ENCODE measurements at regions not wholly inside any gene's neighbourhood (a gene's known extent, or its start where the extent isn't known, plus 50 kb on each side); places are given as distances from the start of the nearest gene placed in this dataset.

DNA sequence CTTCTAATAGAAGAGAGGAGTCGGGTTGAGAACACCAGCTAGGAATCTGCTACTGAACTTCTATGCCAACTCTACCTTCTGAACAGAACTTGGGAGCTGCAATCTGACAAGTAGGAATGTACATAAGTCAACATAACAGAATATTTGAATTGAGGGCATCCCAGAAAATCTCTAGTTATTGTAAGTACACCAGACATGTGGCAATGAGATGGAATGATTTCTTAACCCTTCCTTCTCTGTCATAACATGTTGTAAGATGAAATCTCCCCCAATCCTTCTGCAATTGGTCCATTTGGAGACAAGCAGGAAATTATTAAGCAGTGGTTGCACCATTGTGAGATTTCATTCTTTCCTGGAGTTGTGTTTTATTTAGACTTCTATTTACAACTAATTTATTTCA, 68.7 kb upstream of the TMPO start:
- no peak for DNase-seq

DNA sequence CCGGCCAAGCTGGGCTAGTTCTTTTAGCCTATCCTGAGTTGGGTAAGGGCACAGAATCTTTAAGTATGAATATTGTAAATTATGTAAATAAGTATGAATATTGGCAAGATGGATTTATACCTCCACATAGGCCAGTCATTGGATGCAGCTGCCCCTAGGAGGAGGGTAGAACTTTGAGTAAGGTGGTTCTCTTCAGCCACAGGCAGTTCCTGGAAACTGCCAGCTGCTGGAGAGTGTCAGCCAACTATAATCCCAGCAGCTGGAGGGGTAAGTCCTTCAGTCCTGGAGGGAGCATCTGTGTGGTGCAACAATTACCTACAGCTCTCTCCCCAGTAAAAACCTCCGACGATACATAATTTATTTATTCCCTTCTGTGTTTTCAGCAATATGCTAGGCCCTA, 65.8 kb upstream of the TMPO start:
- DNase-seq: no peak

DNA sequence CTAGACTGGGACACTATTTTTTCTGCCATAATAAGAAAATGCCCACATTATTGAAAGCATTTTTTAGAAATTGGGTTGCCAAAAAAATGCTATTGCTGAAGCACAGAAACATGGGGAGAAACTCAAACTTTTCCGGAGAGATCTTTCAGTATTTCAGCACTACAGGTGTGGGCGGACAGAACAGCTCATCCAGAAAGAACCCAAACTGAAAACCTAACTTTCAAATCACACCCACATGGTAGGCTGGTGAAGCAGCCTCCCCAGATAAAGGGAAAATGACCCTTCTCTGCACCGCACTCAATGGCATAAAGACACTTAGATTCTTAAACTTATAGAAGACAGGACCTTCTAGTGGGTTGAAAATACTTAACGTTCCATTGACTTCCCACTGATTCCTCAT, 62.3 kb upstream of the TMPO start:
- DNase-seq: no peak

DNA sequence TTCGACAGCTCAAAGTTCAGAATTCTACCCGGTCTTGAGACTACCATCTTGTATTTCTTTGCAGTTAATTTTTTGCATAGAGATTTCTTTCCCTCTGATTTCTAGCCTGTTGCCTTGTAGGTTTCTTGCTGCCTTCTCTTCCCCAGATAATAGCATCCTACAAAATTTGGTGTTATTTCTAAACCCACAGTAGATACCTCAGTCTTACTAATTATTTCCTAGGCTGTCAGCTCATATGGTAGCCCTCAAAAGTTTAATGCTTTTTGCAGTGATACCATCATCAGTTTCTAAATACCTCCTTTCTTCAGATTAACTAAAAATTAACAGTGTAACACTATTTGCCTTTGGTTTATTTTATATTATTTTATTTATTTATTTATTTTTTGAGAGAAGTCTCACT, 61.9 kb upstream of the TMPO start:
- no peak for DNase-seq

DNA sequence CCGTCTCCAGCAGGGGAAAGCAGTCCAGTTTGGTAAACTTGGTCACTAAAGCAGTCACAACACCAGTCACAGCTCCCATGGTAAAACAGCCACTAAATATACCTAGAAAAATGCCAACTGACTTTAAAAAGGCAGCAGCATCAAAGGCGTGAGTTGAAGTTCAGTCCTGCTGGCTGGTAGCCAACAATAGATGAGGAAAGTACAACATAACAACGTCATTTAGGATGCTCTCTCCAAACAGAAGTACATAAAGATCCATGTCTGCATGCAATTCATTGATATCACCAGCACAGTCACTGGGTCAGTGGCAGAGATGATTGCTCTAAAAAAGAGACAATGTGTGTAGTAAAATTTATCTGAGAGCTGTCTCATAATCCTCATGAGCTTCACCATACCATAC, 59.3 kb upstream of the TMPO start:
- no peak for DNase-seq

DNA sequence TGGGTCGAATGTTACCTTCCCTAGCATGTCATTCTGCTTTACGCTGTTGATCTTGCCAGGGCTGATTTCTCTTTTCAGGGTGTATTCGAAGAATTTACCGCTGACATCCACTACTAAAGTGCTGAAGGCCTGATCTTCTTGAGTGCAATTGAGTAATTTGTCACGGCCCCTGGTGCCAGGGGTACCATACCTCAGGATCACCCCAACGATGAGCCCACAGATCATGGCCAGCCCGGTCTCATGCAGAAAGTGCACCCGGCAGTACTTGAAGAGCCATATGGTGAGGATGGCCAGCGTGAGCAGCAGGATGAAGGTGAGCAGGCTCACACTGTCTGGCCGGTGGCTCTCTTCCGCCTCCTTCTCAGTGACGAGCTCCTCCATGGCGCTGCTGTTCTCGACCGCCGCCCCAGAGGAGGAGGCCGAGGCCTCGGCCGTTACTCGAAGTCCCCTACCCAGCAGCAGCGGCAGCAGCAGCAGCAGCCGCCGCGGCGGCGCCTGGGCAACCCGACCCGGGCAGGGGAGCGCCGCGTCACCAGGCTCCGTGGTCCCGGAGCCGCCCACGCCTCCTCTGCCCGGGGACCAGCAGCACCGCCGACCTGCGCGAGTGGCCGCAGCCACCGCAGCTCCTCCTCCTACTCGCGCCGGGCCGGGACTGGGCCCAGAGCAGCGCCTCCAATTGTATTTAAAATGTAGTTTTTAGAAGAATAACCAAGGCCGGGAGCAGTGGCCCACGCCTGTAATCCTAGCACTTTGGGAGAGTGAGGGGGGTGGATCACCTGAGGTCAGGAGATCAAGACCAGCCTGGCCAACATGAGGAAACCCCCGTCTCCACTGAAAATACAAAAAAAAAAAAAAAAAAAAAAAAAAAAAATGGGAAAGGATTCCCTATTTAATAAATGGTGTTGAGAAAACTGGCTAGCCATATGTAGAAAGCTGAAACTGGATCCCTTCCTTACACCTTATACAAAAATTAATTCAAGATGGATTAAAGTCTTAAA, 58.5 kb upstream of the TMPO start:
- no peak for DNase-seq

DNA sequence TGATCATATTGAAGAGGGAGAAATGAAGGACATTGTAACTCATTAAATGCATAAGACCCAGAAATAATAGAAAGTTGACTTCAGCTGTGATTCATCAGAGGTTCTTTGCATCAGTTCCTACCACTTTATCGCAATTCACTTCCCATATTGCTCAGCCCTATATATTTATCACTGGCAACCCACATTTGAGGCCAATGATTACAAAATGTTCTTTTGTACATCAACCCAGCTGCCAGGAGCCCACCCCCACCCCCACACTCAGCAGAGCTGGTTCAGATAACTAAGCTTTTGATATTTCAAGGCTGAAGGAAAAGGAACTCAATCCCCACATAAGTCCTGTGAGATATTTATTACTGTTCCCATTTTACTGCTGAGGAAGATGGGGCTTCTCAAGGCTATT, 51.2 kb upstream of the TMPO start:
- DNase-seq: no peak

DNA sequence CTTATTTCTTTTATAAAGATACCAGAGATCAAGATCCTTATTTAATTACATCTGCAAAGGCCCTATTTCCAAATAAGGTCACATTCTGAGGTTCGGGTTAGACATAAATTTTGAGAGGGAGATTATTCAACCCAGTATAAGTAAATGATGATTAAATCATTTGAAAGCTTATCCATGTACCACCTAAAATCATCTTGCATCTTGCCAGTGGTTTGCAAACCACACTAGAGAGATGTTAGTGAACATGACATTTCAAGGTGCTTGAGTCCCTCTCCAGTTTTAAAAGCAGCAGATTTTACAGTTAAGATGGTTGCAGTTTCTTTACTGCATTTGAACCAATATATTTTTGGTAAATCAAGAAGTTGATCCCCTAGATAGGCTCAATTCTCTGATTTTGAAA, 49.9 kb upstream of the TMPO start:
- no peak for DNase-seq
